Peyer's patch (tissue), 4 donors: ENCODE measurements at regions not wholly inside any gene's neighbourhood (a gene's known extent, or its start where the extent isn't known, plus 50 kb on each side); places are given as distances from the start of the nearest gene placed in this dataset.

Experiments
- CTCF ChIP-seq, 6 experiments: fragments of 450-650 bp in 4 of 6; fragments of 200-600 bp in 2 of 6; sonication (generic) in 1 of 6; IDR thresholded peaks; one replicate each; pipeline ENCODE4 v1.5.1; 2017 to 2019; ENCODE audit warnings: antibody characterized with exemption in 6 of 6, mild to moderate bottlenecking in 3 of 6, moderate library complexity in 1 of 6
- POLR2A ChIP-seq, 2 donors: fragments of 450-650 bp; IDR thresholded peaks; one replicate each; pipeline ENCODE4 v1.5.1; 2017; ENCODE audit warnings: antibody characterized with exemption in 2 of 2, mild to moderate bottlenecking in 2 of 2, moderate library complexity in 2 of 2

- no peak for TF ChIP-seq CTCF (IDR thresholded peaks at IDR 0.05)
- TF ChIP-seq POLR2A (IDR thresholded peaks at IDR 0.05), result no peak
Observed at GRCh38 chr22:49132009-49132408, 695.7 kb downstream of the BRD1 start.
